NCI-H748 treated with DMSO at 0.1 percent for 48 hours (cell line): ENCODE measurements at regions not wholly inside any gene's neighbourhood (a gene's known extent, or its start where the extent isn't known, plus 50 kb on each side); places are given as distances from the start of the nearest gene placed in this dataset.

Experiments
- DNase-seq: peaks from one replicate; lab custom pipeline; 2025; lab: John Stamatoyannopoulos, UW

GRCh38 chr19:31092274-31092673 lies 257.0 kb downstream of the TSHZ3 start:
- no peak for DNase-seq

GRCh38 chr19:31089681-31090080 lies 259.6 kb downstream of the TSHZ3 start:
- no peak for DNase-seq

GRCh38 chr19:31085125-31085524 lies 264.1 kb downstream of the TSHZ3 start:
- no peak for DNase-seq

GRCh38 chr19:31083105-31083504 lies 266.1 kb downstream of the TSHZ3 start:
- no peak for DNase-seq

GRCh38 chr19:31075146-31075655 lies 274.0 kb downstream of the TSHZ3 start:
- DNase-seq = no peak

- DNase-seq = no peak
These were observed 274.8 kb downstream of the TSHZ3 start for GRCh38 chr19:31074199-31075125.

GRCh38 chr19:31073485-31074198 lies 275.6 kb downstream of the TSHZ3 start:
- no peak for DNase-seq

- DNase-seq = no peak
These were observed 276.8 kb downstream of the TSHZ3 start for GRCh38 chr19:31072451-31072850.

GRCh38 chr19:31071136-31071855 lies 277.9 kb downstream of the TSHZ3 start:
- DNase-seq = no peak

- no peak for DNase-seq
These were observed 278.8 kb downstream of the TSHZ3 start for GRCh38 chr19:31070146-31071065.

- no peak for DNase-seq
These were observed 281.0 kb downstream of the TSHZ3 start for GRCh38 chr19:31068268-31068667.

GRCh38 chr19:31066385-31066784 lies 282.9 kb downstream of the TSHZ3 start:
- DNase-seq = no peak

- DNase-seq = no peak
These were observed 284.7 kb downstream of the TSHZ3 start for GRCh38 chr19:31064491-31064890.

GRCh38 chr19:31058676-31059340 lies 290.4 kb downstream of the TSHZ3 start:
- no peak for DNase-seq

GRCh38 chr19:31057476-31057875 lies 291.8 kb downstream of the TSHZ3 start:
- DNase-seq = no peak

- DNase-seq = no peak
These were observed 293.8 kb downstream of the TSHZ3 start for GRCh38 chr19:31055454-31055853.

- DNase-seq = no peak
These were observed 294.8 kb downstream of the TSHZ3 start for GRCh38 chr19:31054430-31054829.

- DNase-seq = no peak
These were observed 299.8 kb downstream of the TSHZ3 start for GRCh38 chr19:31049431-31049830.

GRCh38 chr19:31046024-31046423 lies 303.2 kb downstream of the TSHZ3 start:
- DNase-seq = no peak

GRCh38 chr19:31041461-31041860 lies 307.8 kb downstream of the TSHZ3 start:
- DNase-seq = no peak

- no peak for DNase-seq
These were observed 310.1 kb downstream of the TSHZ3 start for GRCh38 chr19:31039151-31039550.
